ENCODE measurements at regions not wholly inside any gene's neighbourhood (a gene's known extent, or its start where the extent isn't known, plus 50 kb on each side); places are given as distances from the start of the nearest gene placed in this dataset.

DNA sequence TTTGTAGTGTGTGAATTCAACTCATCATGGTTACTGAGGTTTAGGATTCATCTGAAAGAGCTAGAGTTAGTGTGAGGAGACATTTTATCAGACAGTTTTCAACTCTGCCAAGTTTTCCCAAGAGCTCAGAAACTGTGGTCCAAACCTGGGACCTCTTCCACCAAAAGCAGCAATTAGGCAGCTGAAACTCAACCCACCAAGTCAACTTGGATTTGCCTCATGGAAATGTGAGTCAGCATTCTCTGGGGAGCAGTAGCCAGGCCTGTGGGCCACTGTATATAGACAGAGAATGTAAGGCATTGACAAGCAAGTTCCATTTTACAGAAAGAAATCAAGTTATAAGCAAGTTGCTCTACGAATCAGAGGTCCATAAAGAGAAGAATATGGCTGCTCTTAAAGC is 178.8 kb upstream of the HDDC2 start:
- Histone ChIP-seq H3K27me3 (ENCODE audit: insufficient read depth, low read length) (no peaks in the 10 kb centered on the region), H2AFZ (ENCODE audit: low read length) (peak overlapping the region; percentile 36), H3K79me2 (ENCODE audit: insufficient read depth, low read length) (no peaks in the 10 kb centered on the region), H3K36me3 (ENCODE audit: insufficient read depth, low read length) (no peaks in the 10 kb centered on the region), H3K4me1 (ENCODE audit: insufficient read depth, low read length) (peaks cover 40% of the 10 kb centered on the region), H4K20me1 (ENCODE audit: insufficient read depth, low read length) (no peaks in the 10 kb centered on the region), H3K27ac (ENCODE audit: low read depth, low read length) (peak overlapping the region; percentile 59), H3K4me3 (ENCODE audit: insufficient read depth, low read length) (no peak overlapping the region), H3K9me3 (ENCODE audit: low read depth, low read length) (no peaks in the 10 kb centered on the region), H3K4me2 (ENCODE audit: insufficient read depth, low read length) (peak overlapping the region; percentile 44)
- DNase-seq (ENCODE audit: insufficient read length, low spot score, missing footprints): peak; percentile 67
- TF ChIP-seq, protein P1, sequence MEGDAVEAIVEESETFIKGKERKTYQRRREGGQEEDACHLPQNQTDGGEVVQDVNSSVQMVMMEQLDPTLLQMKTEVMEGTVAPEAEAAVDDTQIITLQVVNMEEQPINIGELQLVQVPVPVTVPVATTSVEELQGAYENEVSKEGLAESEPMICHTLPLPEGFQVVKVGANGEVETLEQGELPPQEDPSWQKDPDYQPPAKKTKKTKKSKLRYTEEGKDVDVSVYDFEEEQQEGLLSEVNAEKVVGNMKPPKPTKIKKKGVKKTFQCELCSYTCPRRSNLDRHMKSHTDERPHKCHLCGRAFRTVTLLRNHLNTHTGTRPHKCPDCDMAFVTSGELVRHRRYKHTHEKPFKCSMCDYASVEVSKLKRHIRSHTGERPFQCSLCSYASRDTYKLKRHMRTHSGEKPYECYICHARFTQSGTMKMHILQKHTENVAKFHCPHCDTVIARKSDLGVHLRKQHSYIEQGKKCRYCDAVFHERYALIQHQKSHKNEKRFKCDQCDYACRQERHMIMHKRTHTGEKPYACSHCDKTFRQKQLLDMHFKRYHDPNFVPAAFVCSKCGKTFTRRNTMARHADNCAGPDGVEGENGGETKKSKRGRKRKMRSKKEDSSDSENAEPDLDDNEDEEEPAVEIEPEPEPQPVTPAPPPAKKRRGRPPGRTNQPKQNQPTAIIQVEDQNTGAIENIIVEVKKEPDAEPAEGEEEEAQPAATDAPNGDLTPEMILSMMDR (IDR thresholded peaks at IDR 0.05; ENCODE audit: extremely low read depth, low read depth, low read length): no peak

DNA sequence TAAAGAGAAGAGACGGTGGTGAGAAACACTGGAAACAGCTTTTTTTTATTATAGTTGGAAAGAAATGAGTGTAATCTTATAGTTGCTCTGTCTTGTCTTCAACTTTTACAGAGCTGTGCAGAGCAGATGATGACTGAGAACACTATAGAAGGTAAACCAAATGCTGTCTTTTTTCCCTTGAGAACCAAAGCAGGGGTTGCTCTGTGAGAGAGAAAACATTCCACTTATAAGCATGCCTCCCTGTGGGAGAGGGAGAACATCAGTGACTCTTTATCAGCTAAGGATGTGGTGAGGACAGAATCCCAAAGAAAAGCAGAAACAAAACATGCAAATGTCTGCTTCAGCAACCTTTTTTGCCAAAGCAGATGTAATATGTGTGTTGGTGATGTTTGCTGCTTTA is 179.3 kb upstream of the HDDC2 start:
- H2AFZ ChIP-seq (ENCODE audit: low read length): peak overlapping the region; percentile 19
- H3K9me3 ChIP-seq (ENCODE audit: low read depth, low read length): no peaks in the 10 kb centered on the region
- peak overlapping the region; percentile 44 for H3K4me2 ChIP-seq (ENCODE audit: insufficient read depth, low read length)
- peak overlapping the region; percentile 59 for H3K27ac ChIP-seq (ENCODE audit: low read depth, low read length)
- H3K4me3 ChIP-seq (ENCODE audit: insufficient read depth, low read length): no peak overlapping the region
- TF ChIP-seq, protein P1 (IDR thresholded peaks at IDR 0.05; ENCODE audit: extremely low read depth, low read depth, low read length): no peak
- peaks cover 40% of the 10 kb centered on the region for H3K4me1 ChIP-seq (ENCODE audit: insufficient read depth, low read length)
- H4K20me1 ChIP-seq (ENCODE audit: insufficient read depth, low read length): no peaks in the 10 kb centered on the region
- DNase-seq (ENCODE audit: insufficient read length, low spot score, missing footprints): peak; percentile 66
- H3K36me3 ChIP-seq (ENCODE audit: insufficient read depth, low read length): no peaks in the 10 kb centered on the region
- no peaks in the 10 kb centered on the region for H3K27me3 ChIP-seq (ENCODE audit: insufficient read depth, low read length)
- H3K79me2 ChIP-seq (ENCODE audit: insufficient read depth, low read length): no peaks in the 10 kb centered on the region

DNA sequence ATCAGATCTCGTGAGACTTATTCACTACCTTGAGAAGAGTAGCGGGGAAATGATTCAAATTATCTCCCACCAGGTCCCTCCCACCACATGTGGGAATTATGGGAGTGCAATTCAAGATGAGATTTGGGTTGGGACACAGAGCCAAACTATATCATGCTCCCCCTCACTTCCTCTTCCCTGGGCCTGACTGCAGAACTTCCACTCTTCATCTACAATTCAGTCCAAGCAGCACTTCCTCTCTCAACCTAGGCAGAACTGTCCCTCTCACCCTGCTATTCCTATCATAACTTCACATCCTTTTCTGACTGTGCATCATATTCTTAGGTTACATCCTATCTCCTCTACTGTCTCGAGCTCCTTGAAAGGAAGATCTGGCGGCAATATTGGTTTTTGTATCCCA is 184.0 kb upstream of the HDDC2 start:
- Histone ChIP-seq H3K79me2 (ENCODE audit: insufficient read depth, low read length) (no peaks in the 10 kb centered on the region), H3K27me3 (ENCODE audit: insufficient read depth, low read length) (no peaks in the 10 kb centered on the region), H3K27ac (ENCODE audit: low read depth, low read length) (no peak overlapping the region), H2AFZ (ENCODE audit: low read length) (no peak overlapping the region), H4K20me1 (ENCODE audit: insufficient read depth, low read length) (no peaks in the 10 kb centered on the region), H3K4me1 (ENCODE audit: insufficient read depth, low read length) (peaks cover 11% of the 10 kb centered on the region), H3K36me3 (ENCODE audit: insufficient read depth, low read length) (no peaks in the 10 kb centered on the region), H3K4me2 (ENCODE audit: insufficient read depth, low read length) (no peak overlapping the region), H3K4me3 (ENCODE audit: insufficient read depth, low read length) (no peak overlapping the region), H3K9me3 (ENCODE audit: low read depth, low read length) (no peaks in the 10 kb centered on the region)
- no peak for DNase-seq (ENCODE audit: insufficient read length, low spot score, missing footprints)
- TF ChIP-seq, protein P1 (IDR thresholded peaks at IDR 0.05; ENCODE audit: extremely low read depth, low read depth, low read length): no peak

DNA sequence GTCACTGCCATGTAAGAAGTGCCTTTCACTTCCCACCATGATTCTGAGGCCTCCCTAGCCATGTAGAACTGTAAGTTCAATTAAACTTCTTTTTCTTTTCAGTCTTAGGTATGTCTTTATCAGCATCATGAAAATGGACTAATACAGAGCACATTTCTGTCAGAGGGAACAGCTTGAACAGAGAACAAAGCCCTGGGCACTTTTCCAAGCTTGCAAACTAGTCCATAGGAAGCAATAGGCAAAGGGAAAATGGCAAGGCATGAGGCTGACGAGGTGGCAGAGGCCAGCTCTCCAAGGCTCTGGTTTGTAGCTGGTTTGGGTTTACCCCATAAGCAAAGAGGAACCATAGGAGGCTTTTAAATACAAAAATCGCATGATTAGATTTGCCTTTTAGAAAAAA is 185.1 kb upstream of the HDDC2 start:
- H2AFZ ChIP-seq (ENCODE audit: low read length): no peak overlapping the region
- no peak for DNase-seq (ENCODE audit: insufficient read length, low spot score, missing footprints)
- TF ChIP-seq, protein P1 (IDR thresholded peaks at IDR 0.05; ENCODE audit: extremely low read depth, low read depth, low read length): no peak
- no peaks in the 10 kb centered on the region for H3K9me3 ChIP-seq (ENCODE audit: low read depth, low read length)
- no peaks in the 10 kb centered on the region for H3K27me3 ChIP-seq (ENCODE audit: insufficient read depth, low read length)
- H3K4me1 ChIP-seq (ENCODE audit: insufficient read depth, low read length): peaks cover under 1% of the 10 kb centered on the region
- no peak overlapping the region for H3K4me3 ChIP-seq (ENCODE audit: insufficient read depth, low read length)
- no peaks in the 10 kb centered on the region for H4K20me1 ChIP-seq (ENCODE audit: insufficient read depth, low read length)
- no peaks in the 10 kb centered on the region for H3K79me2 ChIP-seq (ENCODE audit: insufficient read depth, low read length)
- no peak overlapping the region for H3K27ac ChIP-seq (ENCODE audit: low read depth, low read length)
- no peak overlapping the region for H3K4me2 ChIP-seq (ENCODE audit: insufficient read depth, low read length)
- H3K36me3 ChIP-seq (ENCODE audit: insufficient read depth, low read length): no peaks in the 10 kb centered on the region
